Ectodermal cell (in vitro differentiated cells): ENCODE measurements at regions not wholly inside any gene's neighbourhood (a gene's known extent, or its start where the extent isn't known, plus 50 kb on each side); places are given as distances from the start of the nearest gene placed in this dataset.
A peak's percentile ranks its signal among the peaks of the same experiment; 100 is the strongest.
"Not testable (repeated sequence)": the region's sequence is repeated elsewhere in the genome, so short reads cannot be mapped to it uniquely, and the experiment has no call there.

Experiments used
- H3K27ac ChIP-seq: 2 replicates; pipeline ENCODE4 v1.7.0; 2013; ENCODE audit warnings: mild to moderate bottlenecking, low read depth, low read length; ENCODE audit not compliant: insufficient read depth, poor library complexity, severe bottlenecking
- H3K27me3 ChIP-seq: 2 replicates; pipeline ENCODE4 v1.7.0; 2013; ENCODE audit warnings: mild to moderate bottlenecking, low read length; ENCODE audit not compliant: insufficient read depth, control insufficient read depth, poor library complexity, severe bottlenecking
- H3K36me3 ChIP-seq: one replicate; pipeline ENCODE4 v1.7.0; 2013; ENCODE audit warnings: low read length; ENCODE audit not compliant: control insufficient read depth, insufficient read depth
- H3K4me1 ChIP-seq: one replicate; pipeline ENCODE4 v1.7.0; 2013; ENCODE audit warnings: low read length; ENCODE audit not compliant: control insufficient read depth, insufficient read depth
- H3K4me3 ChIP-seq: 2 replicates; pipeline ENCODE4 v1.7.0; 2013; ENCODE audit warnings: low read depth, low read length, control low read depth; ENCODE audit not compliant: insufficient read depth
- H3K9me3 ChIP-seq: 2 replicates; pipeline ENCODE4 v1.7.0; 2013; ENCODE audit warnings: mild to moderate bottlenecking, low read length, moderate library complexity; ENCODE audit not compliant: control insufficient read depth
- WGBS, 2 experiments: methylation state at CpG; one replicate each; pipeline ENCODE4 v1.1.7; 2013; ENCODE audit warnings: missing lambda C conversion rate in 2 of 2; 5-methylcytosine and 5-hydroxymethylcytosine counted together

DNA sequence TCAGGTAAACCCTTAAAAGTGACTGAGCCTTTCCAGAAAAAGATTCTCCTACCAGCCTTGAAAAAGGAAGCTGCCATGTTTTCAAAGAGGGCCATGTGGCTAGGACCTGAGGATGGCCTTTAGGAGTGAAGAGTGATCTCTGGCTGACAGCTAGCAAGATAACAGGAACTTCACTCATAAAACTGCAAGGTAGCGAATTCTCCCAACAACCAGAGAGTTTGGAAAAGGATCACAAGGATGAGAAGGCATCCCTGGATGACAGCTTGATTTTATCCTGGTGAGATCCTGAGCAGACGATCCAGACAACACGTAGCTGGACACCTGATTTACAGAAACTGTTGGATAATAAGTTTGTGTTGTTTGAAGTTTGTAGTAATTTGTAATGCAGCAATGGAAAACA is 115.6 kb upstream of the FBXO33 start:
- H3K4me1 ChIP-seq: no peaks in the 10 kb centered on the region
- no peak overlapping the region for H3K27ac ChIP-seq
- 84 to 93% methylated on average over 2 to 3 of the region's 3 CpGs for WGBS, 2 experiments
- no peaks in the 10 kb centered on the region for H3K9me3 ChIP-seq
- H3K27me3 ChIP-seq: no peaks in the 10 kb centered on the region
- no peak overlapping the region for H3K4me3 ChIP-seq
- no peaks in the 10 kb centered on the region for H3K36me3 ChIP-seq

- no peak overlapping the region for H3K4me3 ChIP-seq
- H3K36me3 ChIP-seq: no peaks in the 10 kb centered on the region
- H3K9me3 ChIP-seq: no peaks in the 10 kb centered on the region
- H3K27ac ChIP-seq: no peak overlapping the region
- H3K27me3 ChIP-seq: no peaks in the 10 kb centered on the region
- 74 to 82% methylated on average over 1 of the region's 1 CpG for WGBS, 2 experiments
- no peaks in the 10 kb centered on the region for H3K4me1 ChIP-seq
Measured at GRCh38 chr14:39505812-39506211, 73.6 kb upstream of the FBXO33 start.

DNA sequence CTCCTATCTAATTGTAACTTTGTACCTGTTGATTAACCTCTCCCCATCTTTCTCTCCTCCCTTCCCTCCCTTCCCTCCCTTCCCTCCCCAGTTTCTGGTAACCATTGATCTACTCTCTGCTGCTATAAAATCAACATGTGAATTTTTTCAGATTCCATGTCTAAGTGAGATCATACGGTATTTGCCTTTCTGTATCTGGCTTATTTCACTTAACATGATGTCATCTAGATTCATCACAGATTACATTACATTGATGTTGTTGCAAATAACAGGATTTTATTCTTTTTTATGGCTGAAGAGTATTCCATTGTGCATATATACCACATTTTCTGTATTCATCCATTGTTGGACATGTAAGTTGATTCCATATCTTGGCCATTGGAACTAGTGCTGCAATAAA is 68.0 kb upstream of the FBXO33 start:
- 75 to 100% methylated on average over 1 of the region's 1 CpG for WGBS, 2 experiments
- H3K36me3 ChIP-seq: no peaks in the 10 kb centered on the region

DNA sequence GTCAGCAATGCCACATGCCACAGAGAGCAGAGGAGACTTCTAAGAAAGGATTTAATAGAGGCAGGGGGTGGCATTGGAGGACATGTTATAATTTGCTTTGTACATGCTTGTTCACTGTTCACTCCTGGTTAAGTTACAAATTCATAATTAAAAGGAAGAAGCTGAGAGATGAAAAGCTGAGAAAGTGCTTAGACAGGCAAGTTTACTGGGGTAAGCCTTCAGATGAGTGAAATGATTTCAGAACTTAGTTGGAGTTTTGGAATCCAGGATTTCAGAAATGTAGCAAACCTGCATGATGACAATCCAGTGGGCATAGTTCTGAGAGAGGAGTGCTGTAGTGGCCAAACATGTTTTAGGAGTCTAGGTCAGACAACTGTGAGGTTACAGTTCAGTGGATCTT is 67.3 kb upstream of the FBXO33 start:
- Histone ChIP-seq H3K27ac (no peak overlapping the region), H3K27me3 (no peaks in the 10 kb centered on the region), H3K4me1 (no peaks in the 10 kb centered on the region), H3K36me3 (no peaks in the 10 kb centered on the region), H3K4me3 (no peak overlapping the region), H3K9me3 (no peaks in the 10 kb centered on the region)

More for the DNA sequence above, 68.0 kb upstream of the FBXO33 start:
- Histone ChIP-seq H3K4me3 (no peak overlapping the region), H3K27ac (no peak overlapping the region), H3K27me3 (no peaks in the 10 kb centered on the region), H3K4me1 (no peaks in the 10 kb centered on the region), H3K9me3 (no peaks in the 10 kb centered on the region)

DNA sequence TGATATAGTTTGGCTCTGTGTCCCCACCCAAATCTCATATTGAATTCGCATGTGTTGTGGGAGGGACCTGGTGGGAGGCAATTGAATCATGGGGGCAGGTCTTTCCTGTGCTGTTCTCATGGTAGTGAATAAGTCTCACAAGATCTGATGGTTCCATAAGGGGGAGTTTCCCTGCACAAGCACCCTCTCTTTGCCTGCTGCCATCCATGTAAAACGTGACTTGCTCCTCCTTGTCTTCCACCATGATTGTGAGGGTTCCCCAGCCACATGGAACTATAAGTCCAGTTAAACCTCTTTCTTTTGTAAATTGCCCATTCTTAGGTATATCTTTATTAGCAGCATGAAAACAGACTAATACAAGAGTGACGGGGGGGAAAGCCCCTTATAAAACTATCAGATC is 65.4 kb upstream of the FBXO33 start:
- not testable (repeated sequence) for H3K27me3 ChIP-seq, H3K4me1 ChIP-seq, H3K4me3 ChIP-seq, H3K36me3 ChIP-seq, H3K27ac ChIP-seq, H3K9me3 ChIP-seq
- 90 to 94% methylated on average over 3 of the region's 3 CpGs for WGBS, 2 experiments

- Histone ChIP-seq H3K4me3 (no peak overlapping the region), H3K27ac (no peak overlapping the region), H3K27me3 (no peaks in the 10 kb centered on the region), H3K4me1 (peaks cover 17% of the 10 kb centered on the region), H3K36me3 (no peaks in the 10 kb centered on the region), H3K9me3 (no peaks in the 10 kb centered on the region)
- 78 to 94% methylated on average over 2 of the region's 2 CpGs for WGBS, 2 experiments
Measured at GRCh38 chr14:39492267-39492666, 60.0 kb upstream of the FBXO33 start.

- Histone ChIP-seq H3K27ac (peak overlapping the region; percentile 9), H3K27me3 (no peaks in the 10 kb centered on the region), H3K9me3 (no peaks in the 10 kb centered on the region), H3K4me3 (no peak overlapping the region), H3K36me3 (no peaks in the 10 kb centered on the region), H3K4me1 (peaks cover 17% of the 10 kb centered on the region)
- WGBS, 2 experiments: 20 to 33% methylated on average over 2 of the region's 3 CpGs
Measured at GRCh38 chr14:39491134-39491571, 58.9 kb upstream of the FBXO33 start.

- Histone ChIP-seq H3K4me1 (peaks cover 17% of the 10 kb centered on the region), H3K36me3 (no peaks in the 10 kb centered on the region), H3K27ac (no peak overlapping the region), H3K27me3 (no peaks in the 10 kb centered on the region), H3K4me3 (no peak overlapping the region), H3K9me3 (no peaks in the 10 kb centered on the region)
- 53 to 56% methylated on average over 1 of the region's 1 CpG for WGBS, 2 experiments
Measured at GRCh38 chr14:39488600-39488999, 56.4 kb upstream of the FBXO33 start.

DNA sequence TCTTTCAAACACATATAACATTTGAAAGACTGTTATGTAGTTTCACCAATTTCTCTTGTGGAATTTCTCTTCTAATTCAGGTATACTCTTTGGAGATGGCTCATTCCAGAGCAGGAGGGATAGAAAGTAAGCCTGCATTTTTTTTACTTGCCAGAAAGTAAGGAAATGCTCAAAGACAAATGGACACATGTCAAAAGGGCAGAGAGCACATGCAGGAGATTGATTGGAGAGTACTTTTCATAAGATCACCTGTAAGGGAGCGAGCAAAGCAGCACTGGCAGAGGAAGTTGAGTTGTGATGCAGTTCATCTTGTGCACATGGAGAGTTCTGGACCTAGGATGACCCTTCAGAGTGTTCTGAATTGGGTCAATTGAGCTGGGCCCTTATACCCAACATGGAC is 51.4 kb upstream of the FBXO33 start:
- H3K27me3 ChIP-seq: no peaks in the 10 kb centered on the region
- H3K36me3 ChIP-seq: no peaks in the 10 kb centered on the region
- no peak overlapping the region for H3K4me3 ChIP-seq
- WGBS, 2 experiments: 81 to 92% methylated on average over 1 of the region's 1 CpG
- H3K27ac ChIP-seq: no peak overlapping the region
- no peaks in the 10 kb centered on the region for H3K4me1 ChIP-seq
- H3K9me3 ChIP-seq: no peaks in the 10 kb centered on the region
